Right lung (tissue), 2 donors: ENCODE measurements at regions not wholly inside any gene's neighbourhood (a gene's known extent, or its start where the extent isn't known, plus 50 kb on each side); places are given as distances from the start of the nearest gene placed in this dataset.
"Not testable (repeated sequence)": the region's sequence is repeated elsewhere in the genome, so short reads cannot be mapped to it uniquely, and the experiment has no call there.

Experiments
- DNase-seq, 2 donors: peaks; one replicate each; pipeline ENCODE4 v3.0.0-alpha.2; 2013

- DNase-seq = no peak
Measured at GRCh38 chr15:53128652-53129051, 338.5 kb upstream of the ONECUT1 start.

GRCh38 chr15:53126144-53126543 lies 336.0 kb upstream of the ONECUT1 start:
- no peak for DNase-seq

- no peak for DNase-seq
Measured at GRCh38 chr15:53122818-53123217, 332.7 kb upstream of the ONECUT1 start.

- not testable (repeated sequence) for DNase-seq
Measured at GRCh38 chr15:53116915-53117314, 326.8 kb upstream of the ONECUT1 start.

- DNase-seq = no peak
Measured at GRCh38 chr15:53116169-53116568, 326.0 kb upstream of the ONECUT1 start.

- DNase-seq = no peak
Measured at GRCh38 chr15:53115563-53115962, 325.4 kb upstream of the ONECUT1 start.

- no peak for DNase-seq
Measured at GRCh38 chr15:53114960-53115359, 324.8 kb upstream of the ONECUT1 start.

GRCh38 chr15:53110999-53111398 lies 320.9 kb upstream of the ONECUT1 start:
- no peak for DNase-seq

GRCh38 chr15:53108319-53108718 lies 318.2 kb upstream of the ONECUT1 start:
- no peak for DNase-seq

GRCh38 chr15:53107855-53108254 lies 317.7 kb upstream of the ONECUT1 start:
- DNase-seq = no peak

GRCh38 chr15:53106505-53107286 lies 316.6 kb upstream of the ONECUT1 start:
- DNase-seq = no peak

- no peak for DNase-seq
Measured at GRCh38 chr15:53102483-53102882, 312.3 kb upstream of the ONECUT1 start.

- DNase-seq = no peak
Measured at GRCh38 chr15:53080484-53080883, 290.3 kb upstream of the ONECUT1 start.

- no peak for DNase-seq
Measured at GRCh38 chr15:53074221-53074620, 284.1 kb upstream of the ONECUT1 start.

- peak; percentile 45 to 62 for DNase-seq
Measured at GRCh38 chr15:53072077-53072476, 281.9 kb upstream of the ONECUT1 start.

GRCh38 chr15:53068636-53069035 lies 278.5 kb upstream of the ONECUT1 start:
- DNase-seq = no peak

- DNase-seq = no peak
Measured at GRCh38 chr15:53059273-53060043, 269.3 kb upstream of the ONECUT1 start.

GRCh38 chr15:53046153-53046790 lies 256.1 kb upstream of the ONECUT1 start:
- DNase-seq = no peak

- DNase-seq = no peak
Measured at GRCh38 chr15:53038655-53038941, 248.5 kb upstream of the ONECUT1 start.

- no peak for DNase-seq
Measured at GRCh38 chr15:53037904-53038654, 247.9 kb upstream of the ONECUT1 start.

GRCh38 chr15:53036641-53037040 lies 246.5 kb upstream of the ONECUT1 start:
- no peak for DNase-seq

- no peak for DNase-seq
Measured at GRCh38 chr15:53034767-53035245, 244.7 kb upstream of the ONECUT1 start.
